ENCODE measurements at regions not wholly inside any gene's neighbourhood (a gene's known extent, or its start where the extent isn't known, plus 50 kb on each side); places are given as distances from the start of the nearest gene placed in this dataset.

DNA sequence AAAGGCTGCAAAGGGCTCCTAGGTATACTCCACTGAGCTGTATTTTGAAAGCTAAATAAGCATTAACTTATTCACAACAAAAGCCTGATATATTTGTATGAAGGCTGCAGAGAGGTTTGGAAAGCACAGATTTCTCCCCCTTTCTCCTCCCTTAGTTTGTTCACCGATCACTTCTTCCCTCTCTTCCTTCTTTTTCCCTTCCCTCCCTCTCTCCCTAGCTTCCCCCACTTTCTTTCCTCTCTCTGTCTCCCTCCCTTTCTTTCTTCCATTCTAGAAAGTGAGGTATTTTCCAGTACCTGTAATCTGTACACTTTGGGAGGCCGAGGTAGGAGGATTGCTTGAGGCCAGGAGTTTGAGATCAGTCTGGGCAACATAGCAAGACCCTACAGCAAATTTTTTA, 62.1 kb downstream of the HHEX start:
- TF ChIP-seq ZNF274 (IDR thresholded peaks at IDR 0.05; ENCODE audit: borderline replicate concordance, low read depth, low read length): no peak
- no peak for TF ChIP-seq RAD21 (CRISPR knock-in tag; conservative IDR thresholded peaks at IDR 0.05 in 1 of 2, IDR thresholded peaks at IDR 0.05 in 1 of 2)
- TF ChIP-seq, protein P1, sequence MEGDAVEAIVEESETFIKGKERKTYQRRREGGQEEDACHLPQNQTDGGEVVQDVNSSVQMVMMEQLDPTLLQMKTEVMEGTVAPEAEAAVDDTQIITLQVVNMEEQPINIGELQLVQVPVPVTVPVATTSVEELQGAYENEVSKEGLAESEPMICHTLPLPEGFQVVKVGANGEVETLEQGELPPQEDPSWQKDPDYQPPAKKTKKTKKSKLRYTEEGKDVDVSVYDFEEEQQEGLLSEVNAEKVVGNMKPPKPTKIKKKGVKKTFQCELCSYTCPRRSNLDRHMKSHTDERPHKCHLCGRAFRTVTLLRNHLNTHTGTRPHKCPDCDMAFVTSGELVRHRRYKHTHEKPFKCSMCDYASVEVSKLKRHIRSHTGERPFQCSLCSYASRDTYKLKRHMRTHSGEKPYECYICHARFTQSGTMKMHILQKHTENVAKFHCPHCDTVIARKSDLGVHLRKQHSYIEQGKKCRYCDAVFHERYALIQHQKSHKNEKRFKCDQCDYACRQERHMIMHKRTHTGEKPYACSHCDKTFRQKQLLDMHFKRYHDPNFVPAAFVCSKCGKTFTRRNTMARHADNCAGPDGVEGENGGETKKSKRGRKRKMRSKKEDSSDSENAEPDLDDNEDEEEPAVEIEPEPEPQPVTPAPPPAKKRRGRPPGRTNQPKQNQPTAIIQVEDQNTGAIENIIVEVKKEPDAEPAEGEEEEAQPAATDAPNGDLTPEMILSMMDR (IDR thresholded peaks at IDR 0.05 in 2 of 3, conservative IDR thresholded peaks at IDR 0.05 in 1 of 3; ENCODE audit: insufficient read depth in 2 of 3, low read depth in 1 of 3, low read length in 3 of 3): no peak
- no peak for TF ChIP-seq ZNF785 (CRISPR knock-in tag; IDR thresholded peaks at IDR 0.05)
- TF ChIP-seq, protein P2, sequence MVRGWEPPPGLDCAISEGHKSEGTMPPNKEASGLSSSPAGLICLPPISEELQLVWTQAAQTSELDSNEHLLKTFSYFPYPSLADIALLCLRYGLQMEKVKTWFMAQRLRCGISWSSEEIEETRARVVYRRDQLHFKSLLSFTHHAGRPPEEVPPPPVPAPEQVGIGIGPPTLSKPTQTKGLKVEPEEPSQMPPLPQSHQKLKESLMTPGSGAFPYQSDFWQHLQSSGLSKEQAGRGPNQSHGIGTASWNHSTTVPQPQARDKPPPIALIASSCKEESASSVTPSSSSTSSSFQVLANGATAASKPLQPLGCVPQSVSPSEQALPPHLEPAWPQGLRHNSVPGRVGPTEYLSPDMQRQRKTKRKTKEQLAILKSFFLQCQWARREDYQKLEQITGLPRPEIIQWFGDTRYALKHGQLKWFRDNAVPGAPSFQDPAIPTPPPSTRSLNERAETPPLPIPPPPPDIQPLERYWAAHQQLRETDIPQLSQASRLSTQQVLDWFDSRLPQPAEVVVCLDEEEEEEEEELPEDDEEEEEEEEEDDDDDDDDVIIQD (CRISPR knock-in tag; IDR thresholded peaks at IDR 0.05): no peak
- no peak for TF ChIP-seq ZNF77 (CRISPR knock-in tag; IDR thresholded peaks at IDR 0.05)
- TF ChIP-seq SREBF2 (CRISPR knock-in tag; IDR thresholded peaks at IDR 0.05): no peak
- TF ChIP-seq FOXK2 (conservative IDR thresholded peaks at IDR 0.05 in 1 of 2, IDR thresholded peaks at IDR 0.05 in 1 of 2; ENCODE audit: low read depth in 2 of 2): no peak
- TF ChIP-seq, protein P3, sequence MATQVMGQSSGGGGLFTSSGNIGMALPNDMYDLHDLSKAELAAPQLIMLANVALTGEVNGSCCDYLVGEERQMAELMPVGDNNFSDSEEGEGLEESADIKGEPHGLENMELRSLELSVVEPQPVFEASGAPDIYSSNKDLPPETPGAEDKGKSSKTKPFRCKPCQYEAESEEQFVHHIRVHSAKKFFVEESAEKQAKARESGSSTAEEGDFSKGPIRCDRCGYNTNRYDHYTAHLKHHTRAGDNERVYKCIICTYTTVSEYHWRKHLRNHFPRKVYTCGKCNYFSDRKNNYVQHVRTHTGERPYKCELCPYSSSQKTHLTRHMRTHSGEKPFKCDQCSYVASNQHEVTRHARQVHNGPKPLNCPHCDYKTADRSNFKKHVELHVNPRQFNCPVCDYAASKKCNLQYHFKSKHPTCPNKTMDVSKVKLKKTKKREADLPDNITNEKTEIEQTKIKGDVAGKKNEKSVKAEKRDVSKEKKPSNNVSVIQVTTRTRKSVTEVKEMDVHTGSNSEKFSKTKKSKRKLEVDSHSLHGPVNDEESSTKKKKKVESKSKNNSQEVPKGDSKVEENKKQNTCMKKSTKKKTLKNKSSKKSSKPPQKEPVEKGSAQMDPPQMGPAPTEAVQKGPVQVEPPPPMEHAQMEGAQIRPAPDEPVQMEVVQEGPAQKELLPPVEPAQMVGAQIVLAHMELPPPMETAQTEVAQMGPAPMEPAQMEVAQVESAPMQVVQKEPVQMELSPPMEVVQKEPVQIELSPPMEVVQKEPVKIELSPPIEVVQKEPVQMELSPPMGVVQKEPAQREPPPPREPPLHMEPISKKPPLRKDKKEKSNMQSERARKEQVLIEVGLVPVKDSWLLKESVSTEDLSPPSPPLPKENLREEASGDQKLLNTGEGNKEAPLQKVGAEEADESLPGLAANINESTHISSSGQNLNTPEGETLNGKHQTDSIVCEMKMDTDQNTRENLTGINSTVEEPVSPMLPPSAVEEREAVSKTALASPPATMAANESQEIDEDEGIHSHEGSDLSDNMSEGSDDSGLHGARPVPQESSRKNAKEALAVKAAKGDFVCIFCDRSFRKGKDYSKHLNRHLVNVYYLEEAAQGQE (IDR thresholded peaks at IDR 0.05; ENCODE audit: borderline replicate concordance): no peak
- TF ChIP-seq, protein P3 (CRISPR knock-in tag; IDR thresholded peaks at IDR 0.05; ENCODE audit: low read depth): no peak
- TF ChIP-seq NR2C2 (CRISPR knock-in tag; IDR thresholded peaks at IDR 0.05): no peak
- no peak for TF ChIP-seq NR2C2 (tag; IDR thresholded peaks at IDR 0.05)
- no peak for TF ChIP-seq POLR2AphosphoS5 (IDR thresholded peaks at IDR 0.05; ENCODE audit: control insufficient read depth, insufficient read depth, low read depth, low read length)

Measured in K562 (cell line).